NCI-H2227 (cell line): ENCODE measurements at regions not wholly inside any gene's neighbourhood (a gene's known extent, or its start where the extent isn't known, plus 50 kb on each side); places are given as distances from the start of the nearest gene placed in this dataset.
A peak's percentile ranks its signal among the peaks of the same experiment; 100 is the strongest.

Source experiments
- DNase-seq: peaks from one replicate; lab custom pipeline; 2025; ENCODE audit not compliant: unreplicated experiment; lab: John Stamatoyannopoulos, UW

DNA sequence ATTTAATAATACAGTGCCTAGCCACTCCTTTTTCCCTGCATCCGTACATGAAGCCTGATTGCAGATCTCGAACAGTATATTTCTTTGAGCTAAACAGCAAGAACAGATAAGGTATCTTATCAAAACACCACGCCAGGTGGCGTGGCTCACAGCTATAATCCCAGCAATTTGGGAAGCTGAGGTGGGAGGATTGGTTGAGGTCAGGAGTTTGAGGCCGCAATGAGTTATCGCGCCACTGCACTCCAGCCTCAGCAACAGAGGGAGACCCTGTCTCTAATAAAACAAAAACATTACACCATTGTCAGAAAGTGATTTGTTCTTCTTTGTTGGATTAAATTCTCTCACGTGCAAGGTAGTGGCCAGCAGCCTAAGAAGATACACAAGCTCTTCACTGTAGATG is 291.2 kb upstream of the DMRT1 start:
- no peak for DNase-seq

- DNase-seq, result no peak
Observed at GRCh38 chr9:551986-552929, 289.2 kb upstream of the DMRT1 start.

DNA sequence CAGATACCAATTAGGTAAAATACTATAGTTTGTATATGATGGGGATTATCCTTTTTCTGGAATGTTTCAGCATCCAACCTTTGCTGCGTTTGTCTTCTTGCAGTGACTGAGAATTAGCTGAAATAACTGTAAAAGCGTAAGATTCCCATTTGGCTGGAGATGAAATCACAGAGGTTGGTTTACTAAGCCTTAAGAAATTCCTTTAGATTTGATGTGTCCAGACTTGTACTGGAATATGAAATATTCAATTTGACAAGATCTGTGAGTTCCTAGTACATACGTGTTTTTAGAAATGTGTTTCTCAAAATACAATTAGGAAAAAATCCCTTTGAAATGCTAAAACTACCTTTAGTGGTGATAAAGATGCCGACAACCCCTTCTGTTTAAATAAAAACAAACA is 286.0 kb upstream of the DMRT1 start:
- DNase-seq, result no peak

- no peak for DNase-seq
Observed at GRCh38 chr9:556199-556598, 285.3 kb upstream of the DMRT1 start.

DNA sequence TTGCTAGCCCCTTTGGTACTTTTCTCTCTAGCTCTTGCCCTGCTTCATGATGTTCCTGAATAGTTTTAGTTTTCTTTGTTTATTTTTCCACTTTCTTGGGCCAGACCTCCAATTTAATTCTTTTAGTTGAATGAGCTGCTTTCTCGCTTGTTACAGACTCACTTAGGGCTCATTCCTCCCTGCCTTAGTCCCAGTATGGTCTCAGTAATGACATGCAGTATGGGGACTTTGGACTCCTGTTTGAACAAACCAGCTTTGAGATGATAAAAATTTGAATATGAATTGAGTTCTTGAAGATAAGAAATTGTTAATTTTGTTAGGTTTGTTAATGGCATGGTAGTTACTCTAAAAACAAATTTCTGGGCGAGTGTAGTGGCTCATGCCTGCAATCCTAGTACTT is 284.8 kb upstream of the DMRT1 start:
- no peak for DNase-seq

- no peak for DNase-seq
Observed at GRCh38 chr9:557601-558201, 283.8 kb upstream of the DMRT1 start.

DNA sequence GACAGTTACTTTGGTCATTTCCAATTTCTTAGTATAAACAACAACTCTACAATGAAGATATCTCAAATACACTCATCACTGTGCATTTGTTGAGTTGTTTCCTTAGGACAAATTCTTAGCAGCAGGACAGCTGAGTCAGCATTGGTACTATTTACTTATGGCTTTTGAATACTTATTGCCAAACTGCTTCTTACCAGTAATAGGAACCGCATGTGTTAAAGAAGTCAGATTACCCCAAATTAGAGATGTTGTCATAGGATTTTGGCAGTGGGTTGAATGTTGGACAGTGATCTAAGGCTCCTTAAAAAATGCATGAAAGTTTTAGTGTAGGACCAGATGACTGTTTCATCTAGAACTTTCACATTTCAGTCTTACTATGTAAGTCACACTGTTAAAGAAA is 280.1 kb upstream of the DMRT1 start:
- DNase-seq, result no peak

GRCh38 chr9:563200-563599 is 278.3 kb upstream of the DMRT1 start:
- DNase-seq, result no peak

DNA sequence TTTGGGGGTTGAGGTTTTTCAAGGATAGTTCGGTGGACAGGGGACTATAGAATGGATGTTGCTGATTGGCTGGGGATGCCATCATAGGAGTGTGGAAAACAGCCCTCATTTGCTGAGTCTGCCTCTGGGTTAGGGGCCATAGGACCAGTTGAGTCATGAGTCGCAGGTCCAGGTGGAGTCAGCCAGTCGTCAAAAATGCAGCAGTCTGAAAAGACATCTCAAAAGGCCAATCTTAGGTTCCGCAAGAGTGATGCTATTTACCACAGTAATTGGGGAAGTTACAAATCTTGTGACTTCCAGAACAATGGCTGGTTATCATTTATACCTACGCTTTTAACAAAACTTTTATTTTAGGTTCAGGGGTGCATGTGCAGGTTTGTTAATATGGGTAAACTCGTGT is 276.0 kb upstream of the DMRT1 start:
- no peak for DNase-seq

DNA sequence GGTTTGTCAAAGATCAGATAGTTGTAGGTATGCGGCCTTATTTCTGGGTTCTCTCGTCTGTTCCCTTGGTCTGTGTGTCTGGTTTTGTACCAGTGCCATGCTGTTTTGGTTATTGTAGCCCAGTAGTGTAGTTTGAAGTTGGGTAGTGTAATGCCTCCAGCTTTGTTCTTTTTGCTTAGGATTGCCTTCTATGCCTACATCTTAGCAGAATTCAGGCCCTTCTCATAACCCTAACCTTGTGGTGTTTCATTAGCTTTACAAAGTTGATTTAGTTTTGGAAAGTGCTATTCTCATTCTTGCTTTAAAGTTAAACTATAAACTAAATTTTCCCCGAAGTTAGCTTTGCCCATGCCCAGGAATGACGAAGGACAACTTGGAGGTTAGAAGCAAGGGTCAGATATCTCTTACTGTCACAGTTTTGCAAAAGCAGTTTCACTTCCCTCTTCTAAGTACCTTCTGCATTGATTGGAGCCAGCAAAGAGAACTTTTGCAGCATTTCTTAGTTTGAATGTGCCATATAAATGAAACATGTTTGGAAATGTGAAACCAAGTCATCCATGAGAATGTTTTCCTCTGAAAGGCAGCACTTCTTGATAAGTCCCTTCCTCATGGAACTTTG is 274.3 kb upstream of the DMRT1 start:
- no peak for DNase-seq

DNA sequence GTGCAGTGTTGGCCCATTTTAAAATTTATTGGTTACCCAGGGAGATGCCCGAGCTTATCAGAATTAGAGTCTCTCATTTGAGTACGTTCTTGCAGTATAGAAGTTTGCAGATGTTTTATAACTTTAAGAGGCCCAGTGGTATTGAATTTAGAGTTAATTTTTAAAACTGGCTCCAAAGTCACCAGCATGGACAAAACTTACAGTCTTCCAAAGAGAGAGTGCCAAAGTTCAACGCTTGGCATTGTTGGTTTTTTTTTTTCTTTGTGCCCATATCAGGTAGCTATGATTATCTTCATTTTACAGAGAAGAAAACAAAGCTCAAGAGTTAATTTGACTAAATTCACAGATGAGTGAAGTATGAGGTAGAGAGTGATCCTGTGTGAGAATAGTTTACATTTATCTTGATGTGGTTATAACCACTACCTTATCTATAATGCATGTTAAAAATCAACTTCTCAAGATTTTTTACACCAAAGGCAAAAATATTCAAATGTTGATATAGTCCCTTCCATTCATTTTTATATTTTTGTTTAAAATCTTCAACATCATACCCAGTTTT is 273.7 kb upstream of the DMRT1 start:
- DNase-seq, result no peak

DNA sequence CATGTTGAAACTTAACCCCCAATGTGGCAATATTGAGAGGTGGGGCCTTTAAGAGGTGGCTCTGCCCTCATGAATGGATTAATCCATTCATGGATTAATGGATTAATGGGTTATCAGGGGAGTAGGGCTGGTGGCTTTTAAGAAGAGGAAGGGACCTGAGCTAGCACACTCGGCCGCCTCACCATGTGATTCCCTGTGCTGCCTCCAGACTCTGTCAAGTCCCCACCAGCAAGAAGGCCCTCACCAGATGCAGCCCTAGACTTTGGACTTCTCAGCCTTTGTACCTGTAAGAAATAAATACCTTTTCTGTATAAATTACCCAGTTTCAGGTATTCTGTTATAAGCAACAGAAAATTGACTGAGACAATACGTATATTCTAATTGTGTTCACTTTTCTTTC is 272.2 kb upstream of the DMRT1 start:
- DNase-seq, result no peak

DNA sequence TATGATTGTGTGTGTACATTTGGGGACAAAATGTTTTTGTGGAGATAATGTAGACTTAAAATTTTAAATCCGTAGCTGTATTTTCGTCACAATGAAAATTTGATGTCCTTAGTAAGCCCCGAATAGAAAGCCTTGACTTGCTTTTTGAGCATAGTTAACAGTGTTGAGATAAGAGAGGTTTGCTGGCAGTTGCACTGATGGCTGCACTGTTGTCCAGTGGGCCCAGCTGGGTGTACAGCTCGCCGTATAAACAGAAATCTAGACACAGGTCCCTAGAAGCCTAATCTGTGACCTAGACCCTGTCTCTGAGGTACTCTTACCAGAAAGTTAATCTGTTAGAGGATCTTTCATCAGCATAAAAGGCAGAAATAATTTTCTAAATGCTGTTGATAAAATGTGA is 271.3 kb upstream of the DMRT1 start:
- DNase-seq, result no peak

DNA sequence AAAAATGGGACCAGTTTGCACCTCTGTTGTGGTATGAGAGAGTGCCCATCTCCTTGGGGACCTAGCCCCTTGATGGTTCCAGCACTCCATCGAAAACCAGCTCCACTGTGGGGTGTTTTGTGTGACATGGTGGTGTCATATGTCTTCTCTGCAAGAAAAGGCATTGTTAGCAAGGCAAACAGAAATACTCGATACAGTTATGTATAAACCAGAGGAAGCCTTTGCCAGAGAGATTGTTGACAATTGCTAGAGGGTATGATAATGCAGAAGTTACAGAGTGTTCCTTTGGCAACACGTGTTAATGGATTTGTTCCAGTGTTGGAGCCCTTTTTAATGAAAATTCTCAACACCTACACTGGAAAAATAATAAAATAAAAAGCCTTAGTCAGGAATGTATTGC is 270.4 kb upstream of the DMRT1 start:
- DNase-seq, result no peak

DNA sequence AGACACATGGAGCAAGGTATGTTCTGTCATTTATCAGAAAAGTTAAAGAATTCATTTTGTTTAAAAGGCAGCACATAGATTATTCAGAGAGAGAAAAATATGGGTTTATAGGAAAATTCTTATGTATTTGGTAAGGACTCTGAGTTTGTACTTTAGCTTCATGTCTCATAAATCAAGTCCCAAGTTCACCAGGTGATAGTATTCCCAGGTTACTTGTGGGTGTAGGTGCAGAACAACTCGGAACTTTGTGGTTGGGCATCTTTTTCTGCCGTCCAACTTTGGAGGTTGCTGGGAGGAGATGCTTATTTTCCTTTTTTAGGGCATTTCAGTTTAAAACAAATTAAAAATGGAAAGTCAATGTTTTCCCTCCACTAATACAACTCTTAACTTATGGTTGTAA is 269.8 kb upstream of the DMRT1 start:
- DNase-seq, result no peak

- DNase-seq, result peak; percentile 60
Observed at GRCh38 chr9:573691-574410, 267.6 kb upstream of the DMRT1 start.

DNA sequence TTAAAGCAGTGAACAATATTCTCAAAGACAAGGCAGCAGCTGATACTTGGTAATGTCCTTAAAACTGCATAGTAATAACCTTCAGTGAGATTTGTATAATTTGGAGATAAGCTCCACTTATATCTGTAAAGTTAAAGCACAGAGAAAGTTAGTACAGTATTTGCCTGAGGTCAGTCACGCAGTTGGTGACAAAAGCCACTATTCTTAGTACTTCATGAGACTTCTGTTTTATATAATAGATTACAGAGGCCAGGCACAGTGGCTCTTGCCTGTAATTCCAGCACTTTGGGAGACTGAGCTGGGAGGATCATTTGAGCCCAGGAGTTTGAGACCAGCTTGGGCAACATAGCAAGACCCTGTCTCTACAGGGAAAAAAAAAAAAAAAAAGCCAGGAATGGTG is 266.4 kb upstream of the DMRT1 start:
- DNase-seq, result no peak

DNA sequence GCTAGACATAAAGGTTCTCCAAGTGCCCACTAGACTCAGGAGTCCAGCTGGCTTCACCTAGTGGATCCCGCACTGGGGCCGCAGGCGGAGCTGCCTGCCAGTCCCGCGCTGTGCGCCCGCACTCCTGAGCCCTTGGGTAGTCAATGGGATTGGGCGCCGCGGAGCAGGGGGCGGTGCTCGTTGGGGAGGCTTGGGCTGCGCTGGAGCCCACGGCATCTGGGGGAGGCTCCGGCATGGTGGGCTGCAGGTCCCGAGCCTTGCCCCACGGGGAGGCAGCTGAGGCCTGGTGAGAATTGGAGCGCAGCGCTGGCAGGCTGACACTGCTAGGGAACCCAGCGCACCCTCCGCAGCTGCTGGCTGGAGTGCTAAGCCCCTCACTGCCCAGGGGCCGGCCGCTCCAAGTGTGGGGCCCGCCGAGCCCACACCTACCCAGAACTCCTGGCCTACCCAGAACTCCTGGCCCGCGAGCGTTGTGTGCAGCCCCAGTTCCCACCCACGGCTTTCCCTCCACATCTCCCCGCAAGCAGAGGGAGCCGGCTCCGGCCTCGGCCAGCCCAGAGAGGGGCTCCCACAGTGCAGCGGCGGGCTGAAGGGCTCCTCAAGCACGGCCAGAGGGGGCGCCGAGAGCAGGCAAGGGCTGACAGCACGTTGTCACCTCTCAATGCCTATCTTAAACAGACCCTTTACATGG is 260.7 kb upstream of the DMRT1 start:
- no peak for DNase-seq

- DNase-seq, result no peak
Observed at GRCh38 chr9:581673-582497, 259.6 kb upstream of the DMRT1 start.

DNA sequence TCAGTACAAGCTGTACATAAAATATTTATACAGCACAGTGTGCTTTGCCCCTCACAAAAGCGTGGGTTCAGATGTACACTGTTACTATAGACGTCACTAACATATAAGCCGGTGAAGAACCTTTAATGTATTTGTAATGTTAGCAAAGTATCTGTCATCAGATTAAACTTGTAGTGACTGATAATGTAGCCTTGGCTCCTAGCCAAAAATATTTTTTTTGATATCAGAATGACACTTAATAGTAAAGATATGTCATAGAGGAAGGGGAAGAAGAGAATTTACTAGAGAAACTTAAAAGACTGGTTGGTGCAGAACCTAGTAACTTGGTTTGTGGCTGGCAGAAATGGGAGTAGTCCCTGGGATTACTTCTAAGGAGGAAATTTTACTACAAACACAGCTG is 258.7 kb upstream of the DMRT1 start:
- DNase-seq, result no peak
